ENCODE measurements at regions not wholly inside any gene's neighbourhood (a gene's known extent, or its start where the extent isn't known, plus 50 kb on each side); places are given as distances from the start of the nearest gene placed in this dataset.

- no peaks in the 10 kb centered on the region for H3K36me3 ChIP-seq (ENCODE audit: insufficient read depth, low read length)
- H3K9me3 ChIP-seq (ENCODE audit: control insufficient read depth, insufficient read depth, low read length) = peaks cover 3% of the 10 kb centered on the region; the same call in 1 of the 2 replicates
- no peak overlapping the region for H3K9ac ChIP-seq (ENCODE audit: low read depth, low read length)
- H3K4me1 ChIP-seq (ENCODE audit: insufficient read depth, low read length) = peaks cover 17% of the 10 kb centered on the region
Observed at GRCh38 chr4:24719615-24720014, 75.8 kb upstream of the SOD3 start.

GRCh38 chr4:24720436-24720835 is 74.9 kb upstream of the SOD3 start:
- Histone ChIP-seq H3K9ac (ENCODE audit: low read depth, low read length) (no peak overlapping the region), H3K36me3 (ENCODE audit: insufficient read depth, low read length) (no peaks in the 10 kb centered on the region), H3K4me1 (ENCODE audit: insufficient read depth, low read length) (peaks cover 17% of the 10 kb centered on the region), H3K9me3 (ENCODE audit: control insufficient read depth, insufficient read depth, low read length) (peaks cover 3% of the 10 kb centered on the region; the same call in 1 of the 2 replicates)

GRCh38 chr4:24720979-24721378 is 74.4 kb upstream of the SOD3 start:
- Histone ChIP-seq H3K9me3 (ENCODE audit: control insufficient read depth, insufficient read depth, low read length) (peaks cover 3% of the 10 kb centered on the region; the same call in 1 of the 2 replicates), H3K9ac (ENCODE audit: low read depth, low read length) (peak overlapping the region; percentile 14; the same call in 1 of the 2 replicates), H3K36me3 (ENCODE audit: insufficient read depth, low read length) (no peaks in the 10 kb centered on the region), H3K4me1 (ENCODE audit: insufficient read depth, low read length) (peaks cover 17% of the 10 kb centered on the region)

DNA sequence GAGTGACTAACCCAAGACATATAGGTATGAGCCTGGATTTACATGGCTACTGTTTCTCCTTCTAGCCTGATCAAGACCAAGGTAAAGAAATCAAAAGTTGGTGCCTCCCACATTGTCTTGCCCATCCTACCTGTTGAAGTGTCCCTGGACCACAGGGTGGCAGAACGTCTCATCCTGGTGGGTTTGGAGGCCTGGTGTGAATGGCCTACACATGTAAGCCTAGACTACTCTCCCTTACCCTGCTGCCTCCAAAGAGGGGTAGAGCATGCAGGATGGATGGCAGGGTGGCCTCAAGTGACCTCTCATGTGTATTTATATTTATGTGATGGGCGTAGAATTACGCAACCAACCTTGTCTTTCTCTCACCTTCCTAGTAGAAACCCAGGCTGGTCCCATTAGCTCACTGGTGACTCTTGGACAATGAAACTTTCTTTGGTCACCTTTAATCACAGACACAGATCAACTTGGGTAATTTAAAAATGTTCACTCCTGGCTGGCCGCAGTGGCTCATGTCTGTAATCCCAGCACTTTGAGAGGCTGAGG is 73.3 kb upstream of the SOD3 start:
- H3K9me3 ChIP-seq (ENCODE audit: control insufficient read depth, insufficient read depth, low read length) = peaks cover 3% of the 10 kb centered on the region; the same call in 1 of the 2 replicates
- peaks cover 17% of the 10 kb centered on the region for H3K4me1 ChIP-seq (ENCODE audit: insufficient read depth, low read length)
- H3K36me3 ChIP-seq (ENCODE audit: insufficient read depth, low read length) = no peaks in the 10 kb centered on the region
- H3K9ac ChIP-seq (ENCODE audit: low read depth, low read length) = no peak overlapping the region

DNA sequence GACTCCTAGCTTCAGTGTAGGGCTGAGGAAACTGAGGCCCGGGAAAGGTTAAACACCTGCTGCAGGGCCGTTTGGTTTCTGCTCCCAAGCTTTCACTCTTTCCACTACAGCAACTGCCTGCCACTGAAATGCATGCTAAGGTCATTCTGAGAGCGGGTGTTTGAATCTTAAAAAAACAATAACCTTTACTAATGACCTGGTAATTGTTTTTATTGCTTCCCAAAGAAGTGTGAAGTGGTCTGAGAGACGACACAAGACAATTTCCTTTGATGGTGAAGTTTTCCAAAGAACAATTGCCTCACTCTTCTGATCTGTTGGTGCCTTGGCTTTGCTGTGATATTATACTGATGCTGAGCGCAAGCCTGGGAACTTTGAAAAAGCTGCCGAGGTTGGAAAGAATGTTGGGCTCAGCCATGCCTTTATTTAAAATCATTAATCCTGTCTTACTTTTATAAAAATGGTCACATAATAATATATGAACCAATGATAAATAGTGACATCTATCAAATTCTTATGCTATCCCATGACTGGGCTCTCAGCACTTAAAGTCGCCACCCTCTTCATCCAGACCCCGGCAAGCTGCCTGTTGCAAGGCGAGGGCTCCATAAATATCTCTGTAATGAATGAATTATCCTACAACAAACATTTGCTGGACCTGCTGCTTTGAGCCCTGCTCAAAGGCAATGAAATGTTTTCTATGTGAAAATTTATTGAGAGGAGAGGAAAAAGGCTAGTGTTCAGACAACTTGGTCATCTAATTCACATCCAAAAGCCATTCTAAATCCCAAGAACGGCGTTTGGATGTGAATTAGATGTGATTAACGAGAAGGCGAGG is 67.8 kb upstream of the SOD3 start:
- H3K36me3 ChIP-seq (ENCODE audit: insufficient read depth, low read length) = no peaks in the 10 kb centered on the region
- no peaks in the 10 kb centered on the region for H3K9me3 ChIP-seq (ENCODE audit: control insufficient read depth, insufficient read depth, low read length)
- H3K9ac ChIP-seq (ENCODE audit: low read depth, low read length) = no peak overlapping the region
- no peaks in the 10 kb centered on the region for H3K4me1 ChIP-seq (ENCODE audit: insufficient read depth, low read length)

- Histone ChIP-seq H3K4me1 (ENCODE audit: insufficient read depth, low read length) (no peaks in the 10 kb centered on the region), H3K36me3 (ENCODE audit: insufficient read depth, low read length) (no peaks in the 10 kb centered on the region), H3K9me3 (ENCODE audit: control insufficient read depth, insufficient read depth, low read length) (no peaks in the 10 kb centered on the region), H3K9ac (ENCODE audit: low read depth, low read length) (no peak overlapping the region)
Observed at GRCh38 chr4:24729119-24729730, 66.1 kb upstream of the SOD3 start.

GRCh38 chr4:24730256-24731001 is 64.9 kb upstream of the SOD3 start:
- Histone ChIP-seq H3K36me3 (ENCODE audit: insufficient read depth, low read length) (no peaks in the 10 kb centered on the region), H3K9me3 (ENCODE audit: control insufficient read depth, insufficient read depth, low read length) (no peaks in the 10 kb centered on the region), H3K9ac (ENCODE audit: low read depth, low read length) (no peak overlapping the region), H3K4me1 (ENCODE audit: insufficient read depth, low read length) (no peaks in the 10 kb centered on the region)

GRCh38 chr4:24731448-24731847 is 63.9 kb upstream of the SOD3 start:
- H3K9me3 ChIP-seq (ENCODE audit: control insufficient read depth, insufficient read depth, low read length) = no peaks in the 10 kb centered on the region
- no peak overlapping the region for H3K9ac ChIP-seq (ENCODE audit: low read depth, low read length)
- H3K36me3 ChIP-seq (ENCODE audit: insufficient read depth, low read length) = no peaks in the 10 kb centered on the region
- no peaks in the 10 kb centered on the region for H3K4me1 ChIP-seq (ENCODE audit: insufficient read depth, low read length)

- Histone ChIP-seq H3K36me3 (ENCODE audit: insufficient read depth, low read length) (no peaks in the 10 kb centered on the region), H3K9me3 (ENCODE audit: control insufficient read depth, insufficient read depth, low read length) (peaks cover 14% of the 10 kb centered on the region), H3K9ac (ENCODE audit: low read depth, low read length) (no peak overlapping the region), H3K4me1 (ENCODE audit: insufficient read depth, low read length) (no peaks in the 10 kb centered on the region)
Observed at GRCh38 chr4:24734511-24734910, 60.9 kb upstream of the SOD3 start.

DNA sequence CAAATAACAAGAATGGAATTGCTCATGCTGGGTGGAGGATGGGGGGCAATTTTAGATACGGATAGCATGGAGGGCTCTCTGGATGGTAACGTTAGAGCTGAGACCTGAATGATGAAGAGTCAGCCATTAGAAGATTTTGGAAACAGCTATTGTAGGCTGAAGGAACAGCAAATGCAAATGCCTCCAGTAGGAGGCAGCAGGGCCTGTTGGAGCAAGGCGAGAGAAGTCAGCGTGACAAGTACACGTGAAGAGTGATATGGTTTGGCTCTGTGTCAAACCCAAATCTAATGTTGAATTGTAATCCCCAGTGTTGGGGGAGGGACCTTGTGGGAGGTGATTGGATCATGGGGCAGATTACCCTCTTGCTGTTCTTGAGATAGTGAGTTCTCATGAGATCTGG is 59.3 kb upstream of the SOD3 start:
- Histone ChIP-seq H3K4me1 (ENCODE audit: insufficient read depth, low read length) (no peaks in the 10 kb centered on the region), H3K9me3 (ENCODE audit: control insufficient read depth, insufficient read depth, low read length) (peaks cover 14% of the 10 kb centered on the region), H3K36me3 (ENCODE audit: insufficient read depth, low read length) (no peaks in the 10 kb centered on the region)

GRCh38 chr4:24741910-24742309 is 53.5 kb upstream of the SOD3 start:
- Histone ChIP-seq H3K9me3 (ENCODE audit: control insufficient read depth, insufficient read depth, low read length) (peaks cover 17% of the 10 kb centered on the region), H3K9ac (ENCODE audit: low read depth, low read length) (no peak overlapping the region), H3K36me3 (ENCODE audit: insufficient read depth, low read length) (no peaks in the 10 kb centered on the region), H3K4me1 (ENCODE audit: insufficient read depth, low read length) (no peaks in the 10 kb centered on the region)

More for the DNA sequence above, 59.3 kb upstream of the SOD3 start:
- no peak overlapping the region for H3K9ac ChIP-seq (ENCODE audit: low read depth, low read length)

- H3K9ac ChIP-seq (ENCODE audit: low read depth, low read length) = no peak overlapping the region
- 0 out of 2 replicates have a peak, but pooled peaks cover 1% of the 10 kb centered on the region for H3K4me1 ChIP-seq (ENCODE audit: insufficient read depth, low read length)
- no peaks in the 10 kb centered on the region for H3K36me3 ChIP-seq (ENCODE audit: insufficient read depth, low read length)
- H3K9me3 ChIP-seq (ENCODE audit: control insufficient read depth, insufficient read depth, low read length) = peaks cover 15% of the 10 kb centered on the region
Observed at GRCh38 chr4:24742335-24742734, 53.0 kb upstream of the SOD3 start.

GRCh38 chr4:24742773-24743172 is 52.6 kb upstream of the SOD3 start:
- Histone ChIP-seq H3K9ac (ENCODE audit: low read depth, low read length) (no peak overlapping the region), H3K9me3 (ENCODE audit: control insufficient read depth, insufficient read depth, low read length) (peaks cover 10% of the 10 kb centered on the region), H3K36me3 (ENCODE audit: insufficient read depth, low read length) (no peaks in the 10 kb centered on the region), H3K4me1 (ENCODE audit: insufficient read depth, low read length) (peaks cover 5% of the 10 kb centered on the region; the same call in 1 of the 2 replicates)

DNA sequence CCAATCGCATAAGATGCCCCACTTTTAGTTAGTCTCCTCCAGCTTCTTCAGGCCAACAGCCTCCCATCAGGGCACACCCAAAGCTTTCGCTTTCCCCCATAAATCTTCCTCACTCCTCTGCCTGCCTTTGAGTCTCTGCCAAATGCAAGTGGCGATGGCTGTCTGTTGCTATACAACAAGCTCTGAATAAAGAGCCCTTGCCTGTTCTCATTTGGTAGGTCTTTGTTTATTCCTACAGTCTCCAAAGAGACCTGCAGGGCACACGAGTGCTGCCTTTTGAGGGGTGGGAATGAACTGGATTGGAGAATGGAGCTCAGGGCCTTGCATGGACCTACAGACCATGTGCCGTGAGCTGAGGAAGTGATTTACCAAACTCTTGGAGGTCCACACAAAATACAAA is 52.2 kb upstream of the SOD3 start:
- H3K9ac ChIP-seq (ENCODE audit: low read depth, low read length) = no peak overlapping the region
- H3K36me3 ChIP-seq (ENCODE audit: insufficient read depth, low read length) = no peaks in the 10 kb centered on the region
- peaks cover 7% of the 10 kb centered on the region for H3K9me3 ChIP-seq (ENCODE audit: control insufficient read depth, insufficient read depth, low read length)
- H3K4me1 ChIP-seq (ENCODE audit: insufficient read depth, low read length) = peaks cover 5% of the 10 kb centered on the region; the same call in 1 of the 2 replicates

All from ES-I3 (cell line).